ENCODE measurements at regions not wholly inside any gene's neighbourhood (a gene's known extent, or its start where the extent isn't known, plus 50 kb on each side); places are given as distances from the start of the nearest gene placed in this dataset.

GRCh38 chr20:52869276-52869675 lies 102.9 kb upstream of the TSHZ2 start:
- WGBS, 2 experiments (ENCODE audit: extremely low coverage in 1 of 2, insufficient coverage in 1 of 2, insufficient read length in 1 of 2, insufficient replicate concordance in 2 of 2, low coverage in 1 of 2, low lambda C conversion rate in 2 of 2, missing lambda C conversion rate in 1 of 2), result 91% methylated on average over 2 of the region's 2 CpGs; no CpG with 5 or more reads in 1 of the 2 experiments
- POLR2A ChIA-PET (ENCODE audit: partially characterized antibody), result no interaction called here
- no peak overlapping the region for H3K4me2 ChIP-seq (ENCODE audit: insufficient read depth in 1 of 2, low read depth in 2 of 2, low read length in 2 of 2)
- TF ChIP-seq KDM1A (IDR thresholded peaks at IDR 0.05; ENCODE audit: borderline replicate concordance, low read length) (no peak), FOSL1 (IDR thresholded peaks at IDR 0.05; ENCODE audit: insufficient read depth, low read depth, low read length) (no peak), ZNF274 (IDR thresholded peaks at IDR 0.05; ENCODE audit: borderline replicate concordance, extremely low read depth, low read length) (no peak), EP300 (IDR thresholded peaks at IDR 0.05; ENCODE audit: borderline replicate concordance in 1 of 2, low read depth in 2 of 2, low read length in 2 of 2) (no peak), CTCF (IDR thresholded peaks at IDR 0.05; ENCODE audit: control extremely low read depth in 1 of 3, insufficient read depth in 1 of 3, low read depth in 1 of 3, low read length in 3 of 3) (no peak), ATF2 (IDR thresholded peaks at IDR 0.05; ENCODE audit: low read length) (no peak), GABPA (IDR thresholded peaks at IDR 0.05; ENCODE audit: borderline replicate concordance, insufficient read depth, low read length) (no peak), HDAC6 (IDR thresholded peaks at IDR 0.05; ENCODE audit: low read depth, low read length) (no peak)

More at GRCh38 chr20:52869276-52869675, 102.9 kb upstream of the TSHZ2 start:
- Histone ChIP-seq H4K8ac (ENCODE audit: extremely low read depth, insufficient read depth, low read length) (no peak overlapping the region), H3K14ac (ENCODE audit: insufficient read length) (no peak overlapping the region), H2AK5ac (ENCODE audit: low read depth, low read length) (no peak overlapping the region), H2BK12ac (ENCODE audit: low read depth, low read length) (no peak overlapping the region), H3K23ac (ENCODE audit: insufficient read length) (no peak overlapping the region), H3K4ac (replicated peaks; ENCODE audit: insufficient read length, low read depth, low read length) (no peak overlapping the region), H3K36me3 (ENCODE audit: control insufficient read depth in 2 of 4, insufficient read depth in 4 of 4, low read length in 3 of 4) (no peaks in the 10 kb centered on the region), H2BK20ac (ENCODE audit: low read length) (no peak overlapping the region), H2BK5ac (ENCODE audit: low read depth, low read length) (no peak overlapping the region), H3K4me1 (replicated peaks in 1 of 4; ENCODE audit: control insufficient read depth in 3 of 4, insufficient read depth in 4 of 4, low read length in 3 of 4) (no peaks in the 10 kb centered on the region), H3K4me3 (ENCODE audit: extremely low read depth in 1 of 4, insufficient read depth in 2 of 4, low read depth in 3 of 4, low read length in 4 of 4) (no peak overlapping the region), H2AFZ (ENCODE audit: low read length) (no peak overlapping the region), H2BK120ac (replicated peaks; ENCODE audit: low read depth, low read length) (no peak overlapping the region), H3K18ac (ENCODE audit: extremely low read depth, low read length) (no peak overlapping the region), H4K91ac (replicated peaks; ENCODE audit: insufficient read length, low read length) (no peak overlapping the region), H3K27me3 (replicated peaks in 1 of 4; ENCODE audit: control insufficient read depth in 3 of 4, extremely low read depth in 1 of 4, insufficient read depth in 3 of 4, low read length in 3 of 4) (no peaks in the 10 kb centered on the region), H3K9ac (replicated peaks in 1 of 4; ENCODE audit: extremely low read depth in 1 of 4, low read depth in 3 of 4, low read length in 3 of 4) (no peak overlapping the region), H4K20me1 (replicated peaks in 1 of 2; ENCODE audit: control insufficient read depth in 1 of 2, insufficient read depth in 2 of 2, low read length in 2 of 2) (no peaks in the 10 kb centered on the region), H4K5ac (ENCODE audit: insufficient read length, low read depth, low read length) (no peak overlapping the region), H3K23me2 (ENCODE audit: low read depth, low read length) (no peaks in the 10 kb centered on the region), H3K9me3 (ENCODE audit: insufficient read depth in 2 of 2, low read depth in 1 of 2, low read length in 1 of 2) (no peaks in the 10 kb centered on the region), H3K27ac (ENCODE audit: low read depth, low read length) (no peak overlapping the region), H3K79me2 (ENCODE audit: control insufficient read depth in 1 of 2, insufficient read depth in 2 of 2, low read length in 2 of 2) (no peaks in the 10 kb centered on the region), H2BK15ac (ENCODE audit: low read length) (no peak overlapping the region), H3K56ac (replicated peaks; ENCODE audit: insufficient read length, low read depth, low read length) (no peak overlapping the region), H3K79me1 (ENCODE audit: low read depth, low read length) (no peaks in the 10 kb centered on the region)
- DNase-seq (ENCODE audit: low read depth in 1 of 2, low spot score in 2 of 2) (no peak), FAIRE-seq (no peak)
- CTCF ChIA-PET (ENCODE audit: partially characterized antibody), result interaction anchor here (0.7 kb wide), 1 partner anchor 130 kb away, joined by 3 read pairs; no protein-coding TSS in a partner anchor

Data from H1 (cell line).